H1 (cell line): ENCODE measurements at regions not wholly inside any gene's neighbourhood (a gene's known extent, or its start where the extent isn't known, plus 50 kb on each side); places are given as distances from the start of the nearest gene placed in this dataset.

Source experiments
- CTCF ChIA-PET: fragments of 300-600 bp; sonication (Branson Sonifier 250); formaldehyde crosslinking; loops from one replicate; lab custom pipeline; 2021; ENCODE audit not compliant: partially characterized antibody; lab: Charles Lee
- POLR2A ChIA-PET: fragments of 300-600 bp; sonication (Branson Sonifier 250); formaldehyde crosslinking; loops from one replicate; lab custom pipeline; 2021; ENCODE audit warnings: inconsistent platforms; ENCODE audit not compliant: partially characterized antibody; lab: Charles Lee
- DNase-seq, 2 experiments: peaks; one replicate each; pipeline versions ENCODE4 v3.0.0 to v3.0.0-alpha.2; 2010 to 2022; ENCODE audit warnings: low spot score in 2 of 2, low read depth in 1 of 2, mixed read lengths in 1 of 2
- FAIRE-seq: peaks from 2 replicates; lab custom pipeline; 2011; peaks lifted over from hg19 to GRCh38; lab: Jason Lieb, UNC
- H2AFZ ChIP-seq: 2 replicates; pipeline ENCODE4 v1.8.1; 2012; ENCODE audit warnings: low read length, inconsistent platforms
- H2AK5ac ChIP-seq: 2 replicates; pipeline ENCODE4 v1.6.1; 2013; ENCODE audit warnings: low read depth, low read length
- H2BK120ac ChIP-seq: replicated peaks from 2 replicates; pipeline ENCODE3; 2013; ENCODE audit warnings: low read depth, low read length, inconsistent platforms
- H2BK12ac ChIP-seq: 2 replicates; pipeline ENCODE4 v1.6.1; 2013; ENCODE audit warnings: low read depth, low read length
- H2BK15ac ChIP-seq: 2 replicates; pipeline ENCODE4 v1.6.1; 2013; ENCODE audit warnings: low read length
- H2BK20ac ChIP-seq: 2 replicates; pipeline ENCODE4 v1.6.1; 2013; ENCODE audit warnings: low read length
- H2BK5ac ChIP-seq: 2 replicates; pipeline ENCODE4 v1.6.1; 2013; ENCODE audit warnings: low read depth, low read length
- H3K14ac ChIP-seq: 2 replicates; pipeline ENCODE4 v1.6.1; 2013; ENCODE audit warnings: inconsistent platforms; ENCODE audit not compliant: insufficient read length
- H3K18ac ChIP-seq: 2 replicates; pipeline ENCODE4 v1.6.1; 2013; ENCODE audit warnings: low read length; ENCODE audit errors: extremely low read depth
- H3K23ac ChIP-seq: 2 replicates; pipeline ENCODE4 v1.6.1; 2013; ENCODE audit warnings: inconsistent platforms; ENCODE audit not compliant: insufficient read length
- H3K23me2 ChIP-seq: 2 replicates; pipeline ENCODE4 v1.6.1; 2013; ENCODE audit warnings: low read depth, low read length
- H3K27ac ChIP-seq: 2 replicates; pipeline ENCODE4 v1.6.1; 2011; ENCODE audit warnings: low read depth, low read length, inconsistent platforms
- H3K27me3 ChIP-seq, 4 experiments: replicated peaks in 1 of 4; 1 replicate in 1 of 4; 2 replicates in 3 of 4; pipeline versions ENCODE4 v1.6.1 to v1.8.1; 2011 to 2013; ENCODE audit warnings: low read length in 3 of 4, mild to moderate bottlenecking in 3 of 4, inconsistent platforms in 2 of 4, mixed read lengths in 2 of 4, moderate library complexity in 1 of 4; ENCODE audit not compliant: control insufficient read depth in 3 of 4, insufficient read depth in 3 of 4; ENCODE audit errors: extremely low read depth in 1 of 4
- H3K36me3 ChIP-seq, 4 experiments: 2 replicates each; pipeline versions ENCODE4 v1.6.1 to v1.8.1; 2011 to 2013; ENCODE audit warnings: mild to moderate bottlenecking in 4 of 4, low read length in 3 of 4, moderate library complexity in 2 of 4, control low read depth in 1 of 4, inconsistent platforms in 1 of 4; ENCODE audit not compliant: insufficient read depth in 4 of 4, control insufficient read depth in 2 of 4
- H3K4ac ChIP-seq: replicated peaks from 2 replicates; pipeline ENCODE3; 2013; ENCODE audit warnings: low read length, low read depth, mixed read lengths, inconsistent platforms; ENCODE audit not compliant: insufficient read length
- H3K4me1 ChIP-seq, 4 experiments: replicated peaks in 1 of 4; 1 replicate in 1 of 4; 2 replicates in 3 of 4; pipeline versions ENCODE4 v1.6.1 to v1.8.1; 2011 to 2013; ENCODE audit warnings: low read length in 3 of 4, inconsistent platforms in 2 of 4, mixed read lengths in 1 of 4; ENCODE audit not compliant: insufficient read depth in 4 of 4, control insufficient read depth in 3 of 4
- H3K4me2 ChIP-seq, 2 experiments: 2 replicates each; pipeline versions ENCODE4 v1.6.1 to v1.8.1; 2011 to 2013; ENCODE audit warnings: low read depth in 2 of 2, low read length in 2 of 2, control low read depth in 1 of 2, inconsistent platforms in 1 of 2, mild to moderate bottlenecking in 1 of 2; ENCODE audit not compliant: insufficient read depth in 1 of 2
- H3K4me3 ChIP-seq, 4 experiments: fragments of 200-600, 300-600 bp in 1 of 4; sonication (generic), shearing (Covaris generic), sonication (Bioruptor Twin) in 1 of 4; 2 replicates each; pipeline versions ENCODE4 v1.5.1 to v1.8.1; 2011 to 2016; ENCODE audit warnings: low read length in 4 of 4, low read depth in 3 of 4, control low read depth in 2 of 4, inconsistent platforms in 2 of 4, mild to moderate bottlenecking in 2 of 4, mixed read lengths in 1 of 4, moderate library complexity in 1 of 4; ENCODE audit not compliant: insufficient read depth in 2 of 4; ENCODE audit errors: extremely low read depth in 1 of 4
- H3K56ac ChIP-seq: replicated peaks from 2 replicates; pipeline ENCODE3; 2013; ENCODE audit warnings: low read depth, mild to moderate bottlenecking, mixed read lengths, low read length, inconsistent platforms; ENCODE audit not compliant: insufficient read length
- H3K79me1 ChIP-seq: 2 replicates; pipeline ENCODE4 v1.6.1; 2013; ENCODE audit warnings: low read depth, low read length, control low read depth
- H3K79me2 ChIP-seq, 2 experiments: 2 replicates each; pipeline versions ENCODE4 v1.6.1 to v1.8.1; 2012 to 2013; ENCODE audit warnings: low read length in 2 of 2, mild to moderate bottlenecking in 2 of 2, inconsistent platforms in 1 of 2; ENCODE audit not compliant: insufficient read depth in 2 of 2, control insufficient read depth in 1 of 2
- H3K9ac ChIP-seq, 4 experiments: replicated peaks in 1 of 4; 1 replicate in 1 of 4; 2 replicates in 3 of 4; pipeline versions ENCODE4 v1.6.1 to v1.8.1; 2011 to 2013; ENCODE audit warnings: low read depth in 3 of 4, low read length in 3 of 4, control low read depth in 2 of 4, mild to moderate bottlenecking in 2 of 4, moderate library complexity in 2 of 4, inconsistent platforms in 1 of 4; ENCODE audit errors: extremely low read depth in 1 of 4
- H3K9me3 ChIP-seq, 2 experiments: 2 replicates each; pipeline versions ENCODE4 v1.6.1 to v1.8.1; 2012 to 2013; ENCODE audit warnings: mild to moderate bottlenecking in 2 of 2, moderate library complexity in 2 of 2, control low read depth in 1 of 2, inconsistent platforms in 1 of 2, low read depth in 1 of 2, low read length in 1 of 2, mixed read lengths in 1 of 2; ENCODE audit not compliant: insufficient read depth in 2 of 2
- H4K20me1 ChIP-seq, 2 experiments: replicated peaks in 1 of 2; 2 replicates each; pipeline versions ENCODE3 to v1.8.1; 2011 to 2013; ENCODE audit warnings: inconsistent platforms in 2 of 2, low read length in 2 of 2, mild to moderate bottlenecking in 1 of 2; ENCODE audit not compliant: insufficient read depth in 2 of 2, control insufficient read depth in 1 of 2
- H4K5ac ChIP-seq: 2 replicates; pipeline ENCODE4 v1.6.1; 2013; ENCODE audit warnings: low read length, low read depth, mixed read lengths, inconsistent platforms; ENCODE audit not compliant: insufficient read length
- H4K8ac ChIP-seq: 2 replicates; pipeline ENCODE4 v1.8.0; 2013; ENCODE audit warnings: mild to moderate bottlenecking, moderate library complexity, low read length, inconsistent platforms; ENCODE audit not compliant: insufficient read depth; ENCODE audit errors: extremely low read depth
- H4K91ac ChIP-seq: replicated peaks from 2 replicates; pipeline ENCODE3; 2013; ENCODE audit warnings: low read length, mixed read lengths, inconsistent platforms; ENCODE audit not compliant: insufficient read length
- TCF12 ChIP-seq: IDR thresholded peaks from 2 replicates; pipeline ENCODE4 v1.6.1; 2011; ENCODE audit warnings: low read depth, mild to moderate bottlenecking, low read length
- YY1 ChIP-seq: IDR thresholded peaks from 2 replicates; pipeline ENCODE4 v1.6.1; 2011; ENCODE audit warnings: low read depth, mild to moderate bottlenecking, low read length
- WGBS, 2 experiments: shearing (Covaris generic) in 1 of 2; methylation state at CpG; one replicate each; pipeline versions ENCODE4 v1.1.6 to v1.1.7; 2013 to 2015; ENCODE audit warnings: low lambda C conversion rate in 2 of 2, mixed read lengths in 2 of 2, inconsistent platforms in 1 of 2, low coverage in 1 of 2, missing lambda C conversion rate in 1 of 2; ENCODE audit not compliant: insufficient replicate concordance in 2 of 2, insufficient coverage in 1 of 2, insufficient read length in 1 of 2; ENCODE audit errors: extremely low coverage in 1 of 2, missing lambda C conversion rate in 1 of 2; 5-methylcytosine and 5-hydroxymethylcytosine counted together

GRCh38 chr1:230574502-230574901 lies 67.8 kb upstream of the COG2 start:
- Histone ChIP-seq H3K23ac (no peak overlapping the region), H3K4me1 (peaks cover 2 to 8% (median 4%) of the 10 kb centered on the region in 4 experiments; a peak in 6 of 7 replicates), H2BK20ac (no peak overlapping the region), H3K9ac (no peak overlapping the region), H3K56ac (peak overlapping the region; percentile 96), H3K23me2 (peaks cover 4% of the 10 kb centered on the region; the same call in 1 of the 2 replicates), H4K5ac (no peak overlapping the region), H2BK120ac (no peak overlapping the region), H3K18ac (no peak overlapping the region), H2AK5ac (no peak overlapping the region), H2AFZ (no peak overlapping the region), H2BK12ac (no peak overlapping the region), H3K14ac (no peak overlapping the region), H3K79me1 (no peaks in the 10 kb centered on the region), H2BK5ac (no peak overlapping the region), H4K20me1 (peaks cover 0 to 3% of the 10 kb centered on the region in 2 experiments), H3K27me3 (no peaks in the 10 kb centered on the region), H3K4me3 (no peak overlapping the region), H3K27ac (no peak overlapping the region), H3K4ac (peak overlapping the region; percentile 76)
- ChIA-PET CTCF (interaction anchor here (0.6 to 0.8 kb wide), 3 partner anchors 62 to 221 kb away, joined by 3 read pairs; partner anchors contain the start of gene COG2), POLR2A (no interaction called here)
- 86% methylated on average over 3 of the region's 3 CpGs; no CpG with 5 or more reads in 1 of the 2 experiments for WGBS, 2 experiments
- no peak for DNase-seq
- TF ChIP-seq YY1 (no peak), TCF12 (no peak)
- TF ChIP-seq, all 59 proteins: peak for 0
- Histone ChIP-seq H3K9me3 (no peaks in the 10 kb centered on the region), H3K4me2 (no peak overlapping the region), H4K91ac (peak overlapping the region; percentile 94), H3K79me2 (no peaks in the 10 kb centered on the region), H2BK15ac (no peak overlapping the region), H4K8ac (no peak overlapping the region), H3K36me3 (no peaks in the 10 kb centered on the region)
- no peak for FAIRE-seq
